HepG2 (cell line): ENCODE measurements at regions not wholly inside any gene's neighbourhood (a gene's known extent, or its start where the extent isn't known, plus 50 kb on each side); places are given as distances from the start of the nearest gene placed in this dataset.

Source experiments
- ATAC-seq: fragments of 200-7000 bp; cut with Tn5 transposase; 3 replicates; pipeline ENCODE4 v1.9.1; 2020; ENCODE audit warnings: mild to moderate bottlenecking, moderate library complexity
- BruUV-seq: library from RNA; stranded (reverse); fragments of 400-500 nt; replicated peaks from 2 replicates; lab custom pipeline; 2021; lab: Mats Ljungman, UMichigan
- CTCF ChIA-PET: fragments of 300-600 bp; formaldehyde crosslinking; extraction: SDS; loops from one replicate; lab custom pipeline; 2021; ENCODE audit warnings: low total read pairs, inconsistent platforms, low intra/inter-chr PET ratio; lab: Yijun Ruan, JAX
- POLR2A ChIA-PET: fragments of 350-600 bp; sonication (Branson Sonifier 250); formaldehyde crosslinking; loops from one replicate; lab custom pipeline; 2020; ENCODE audit warnings: antibody characterized with exemption, inconsistent platforms; lab: Yijun Ruan, JAX
- DNase-seq: peaks from one replicate; pipeline ENCODE4 v3.0.0-alpha.2; 2015; ENCODE audit warnings: low spot score
- FAIRE-seq: peaks from 3 replicates; lab custom pipeline; 2011; peaks lifted over from hg19 to GRCh38; lab: Jason Lieb, UNC
- H2AFZ ChIP-seq: one replicate; pipeline ENCODE4 v1.6.1; 2011; ENCODE audit warnings: low read length, inconsistent platforms
- H3K27ac ChIP-seq: fragments of 300-600 bp; 3 replicates; pipeline ENCODE4 v1.8.0; 2011; ENCODE audit warnings: mixed run types, mild to moderate bottlenecking, mixed read lengths, low read length, inconsistent platforms; ENCODE audit not compliant: insufficient read depth; ENCODE audit errors: extremely low read length
- H3K27me3 ChIP-seq, 2 experiments: fragments of 200-600 bp in 1 of 2; 2 replicates in 1 of 2; 3 replicates in 1 of 2; pipeline versions ENCODE4 v1.6.0 to v1.8.0; 2011; ENCODE audit warnings: low read length in 2 of 2, mild to moderate bottlenecking in 2 of 2, moderate library complexity in 2 of 2, inconsistent platforms in 1 of 2; ENCODE audit not compliant: insufficient read depth in 2 of 2, control insufficient read depth in 1 of 2
- H3K36me3 ChIP-seq, 2 experiments: fragments of 200-600 bp in 1 of 2; replicated peaks in 1 of 2; 2 replicates in 1 of 2; 3 replicates in 1 of 2; pipeline versions ENCODE4 v1.5.1 to v1.8.0; 2011; ENCODE audit warnings: low read length in 2 of 2, inconsistent platforms in 1 of 2; ENCODE audit not compliant: insufficient read depth in 2 of 2, control insufficient read depth in 1 of 2
- H3K4me1 ChIP-seq: 2 replicates; pipeline ENCODE4 v1.5.1; 2012; ENCODE audit warnings: low read length, inconsistent platforms; ENCODE audit not compliant: insufficient read depth
- H3K4me2 ChIP-seq: 2 replicates; pipeline ENCODE4 v1.6.0; 2011; ENCODE audit warnings: low read depth, low read length, inconsistent platforms
- H3K4me3 ChIP-seq, 3 experiments: fragments of 200-600 bp in 1 of 3; sonication (generic), shearing (Covaris generic) in 1 of 3; replicated peaks in 1 of 3; 2 replicates each; pipeline ENCODE4 v1.5.1; 2011 to 2016; ENCODE audit warnings: low read length in 3 of 3, inconsistent platforms in 2 of 3, low read depth in 2 of 3, mild to moderate bottlenecking in 2 of 3, control low read depth in 1 of 3, mixed read lengths in 1 of 3; ENCODE audit not compliant: insufficient read depth in 1 of 3
- H3K79me2 ChIP-seq: one replicate; pipeline ENCODE4 v1.6.1; 2011; ENCODE audit warnings: low read length, inconsistent platforms; ENCODE audit not compliant: insufficient read depth
- H3K9ac ChIP-seq: 2 replicates; pipeline ENCODE4 v1.6.0; 2011; ENCODE audit warnings: mild to moderate bottlenecking, low read depth, low read length, inconsistent platforms; ENCODE audit not compliant: insufficient read depth
- H3K9me3 ChIP-seq: 2 replicates; pipeline ENCODE4 v1.5.1; 2012; ENCODE audit warnings: mild to moderate bottlenecking, low read length
- H4K20me1 ChIP-seq: 2 replicates; pipeline ENCODE4 v1.6.0; 2011; ENCODE audit warnings: inconsistent platforms, mild to moderate bottlenecking, low read length, moderate library complexity; ENCODE audit not compliant: insufficient read depth
- BRD4 ChIP-seq: sonication (generic); formaldehyde crosslinking; IDR thresholded peaks from 2 replicates; pipeline ENCODE4 v1.4.0; 2020; ENCODE audit warnings: missing genetic modification reagents
- DNMT1 ChIP-seq: sonication (generic); formaldehyde crosslinking; IDR thresholded peaks from 2 replicates; pipeline ENCODE4 v1.5.1; 2020; ENCODE audit warnings: mild to moderate bottlenecking, missing genetic modification reagents
- ETV6 ChIP-seq: sonication (generic); formaldehyde crosslinking; conservative IDR thresholded peaks from 2 replicates; pipeline ENCODE4 v1.4.0; 2020; ENCODE audit warnings: missing genetic modification reagents
- GATAD2A ChIP-seq: IDR thresholded peaks from 2 replicates; pipeline ENCODE4 v1.6.1; 2016
- LCORL ChIP-seq, 2 experiments: fragments of 450-650 bp in 1 of 2; sonication (generic) in 1 of 2; formaldehyde crosslinking in 1 of 2; IDR thresholded peaks; 2 replicates each; pipeline versions ENCODE4 v1.5.0 to v1.6.1; 2017 to 2020; ENCODE audit warnings: antibody characterized with exemption in 1 of 2, missing genetic modification reagents in 1 of 2
- PPARG ChIP-seq: conservative IDR thresholded peaks from 2 replicates; pipeline ENCODE4 v1.6.1; 2016; ENCODE audit warnings: missing biosample characterization, missing genetic modification reagents
- TGIF2 ChIP-seq: IDR thresholded peaks from 2 replicates; pipeline ENCODE4 v1.6.1; 2016; ENCODE audit warnings: control low read depth, missing compliant biosample characterization
- WIZ ChIP-seq: sonication (generic); formaldehyde crosslinking; IDR thresholded peaks from 2 replicates; pipeline ENCODE4 v1.5.1; 2020; ENCODE audit warnings: mild to moderate bottlenecking, missing genetic modification reagents
- ZBTB46 ChIP-seq: sonication (generic); formaldehyde crosslinking; IDR thresholded peaks from 2 replicates; pipeline ENCODE4 v1.4.0; 2020; ENCODE audit warnings: mild to moderate bottlenecking, missing genetic modification reagents, borderline replicate concordance
- WGBS: methylation state at CpG from one replicate; pipeline ENCODE4 v1.1.6; 2017; ENCODE audit warnings: low lambda C conversion rate; 5-methylcytosine and 5-hydroxymethylcytosine counted together
- in situ Hi-C: cut with HindIII; loops from 2 replicates; pipeline ENCODE4 v1.10.0; 2017; ENCODE audit warnings: low pct_unique_long_range_greater_than_20kb; ENCODE audit not compliant: extremely low pct_ligation_motif_present
- intact Hi-C: fragments of 100-400 bp; cut with micrococcal nuclease; formaldehyde crosslinking; loops from one replicate; pipeline ENCODE4 v1.10.0; 2022; ENCODE audit not compliant: unreplicated experiment

- no peak for TF ChIP-seq ZBTB46
Measured at GRCh38 chr9:16182784-16183183, 629.9 kb downstream of the CCDC171 start (continued).

- TF ChIP-seq ETV6 (no peak), LCORL (IDR thresholded peaks at IDR 0.05) (no peak), LCORL (CRISPR knock-in tag; IDR thresholded peaks at IDR 0.05) (no peak), GATAD2A (CRISPR knock-in tag) (no peak)
- FAIRE-seq = no peak
- H3K4me2 ChIP-seq = no peak overlapping the region
- no peak overlapping the region for H2AFZ ChIP-seq
- no peak for ATAC-seq
- no peaks in the 10 kb centered on the region for H3K36me3 ChIP-seq
- H3K9ac ChIP-seq = no peak overlapping the region
- no TSS peak for BruUV-seq
- H3K27me3 ChIP-seq = no peaks in the 10 kb centered on the region; a peak in 1 of 5 replicates
- CTCF ChIA-PET = no interaction called here
- POLR2A ChIA-PET = no interaction called here
- H3K79me2 ChIP-seq = no peaks in the 10 kb centered on the region
- H3K4me3 ChIP-seq = no peak overlapping the region
- H4K20me1 ChIP-seq = no peaks in the 10 kb centered on the region
- DNase-seq = no peak
- no peak overlapping the region for H3K27ac ChIP-seq
- H3K9me3 ChIP-seq = no peaks in the 10 kb centered on the region
- in situ Hi-C loops = no loop called here
- WGBS = 31% methylated on average over 4 of the region's 4 CpGs
- intact Hi-C loops = no loop called here
- no peaks in the 10 kb centered on the region for H3K4me1 ChIP-seq
Measured at GRCh38 chr9:16184964-16185646, 632.3 kb downstream of the CCDC171 start.

- intact Hi-C loops (no loop called here), in situ Hi-C loops (no loop called here)
- H3K4me2 ChIP-seq = no peak overlapping the region
- no peak overlapping the region for H3K27ac ChIP-seq
- no peaks in the 10 kb centered on the region for H3K36me3 ChIP-seq
- 22% methylated on average over 3 of the region's 3 CpGs for WGBS
- POLR2A ChIA-PET = no interaction called here
- H3K9ac ChIP-seq = no peak overlapping the region
- DNase-seq (no peak), ATAC-seq (no peak), FAIRE-seq (no peak)
- H3K27me3 ChIP-seq = no peaks in the 10 kb centered on the region
- H3K4me3 ChIP-seq = no peak overlapping the region
- H4K20me1 ChIP-seq = no peaks in the 10 kb centered on the region
- H3K79me2 ChIP-seq = no peaks in the 10 kb centered on the region
- no peaks in the 10 kb centered on the region for H3K9me3 ChIP-seq
- no peak overlapping the region for H2AFZ ChIP-seq
- CTCF ChIA-PET = no interaction called here
- BruUV-seq = no TSS peak
- H3K4me1 ChIP-seq = no peaks in the 10 kb centered on the region
- TF ChIP-seq WIZ (CRISPR knock-in tag) (no peak), PPARG (CRISPR knock-in tag) (no peak), BRD4 (no peak), DNMT1 (CRISPR knock-in tag) (no peak), TGIF2 (no peak)
Measured at GRCh38 chr9:16191191-16191590, 638.3 kb downstream of the CCDC171 start.
